Muscle of back (tissue), 3 donors: ENCODE measurements at regions not wholly inside any gene's neighbourhood (a gene's known extent, or its start where the extent isn't known, plus 50 kb on each side); places are given as distances from the start of the nearest gene placed in this dataset.
A peak's percentile ranks its signal among the peaks of the same experiment; 100 is the strongest.

Source experiments
- DNase-seq, 3 donors: peaks; one replicate each; pipeline versions ENCODE4 v3.0.0 to v3.0.0-alpha.2; 2013

DNA sequence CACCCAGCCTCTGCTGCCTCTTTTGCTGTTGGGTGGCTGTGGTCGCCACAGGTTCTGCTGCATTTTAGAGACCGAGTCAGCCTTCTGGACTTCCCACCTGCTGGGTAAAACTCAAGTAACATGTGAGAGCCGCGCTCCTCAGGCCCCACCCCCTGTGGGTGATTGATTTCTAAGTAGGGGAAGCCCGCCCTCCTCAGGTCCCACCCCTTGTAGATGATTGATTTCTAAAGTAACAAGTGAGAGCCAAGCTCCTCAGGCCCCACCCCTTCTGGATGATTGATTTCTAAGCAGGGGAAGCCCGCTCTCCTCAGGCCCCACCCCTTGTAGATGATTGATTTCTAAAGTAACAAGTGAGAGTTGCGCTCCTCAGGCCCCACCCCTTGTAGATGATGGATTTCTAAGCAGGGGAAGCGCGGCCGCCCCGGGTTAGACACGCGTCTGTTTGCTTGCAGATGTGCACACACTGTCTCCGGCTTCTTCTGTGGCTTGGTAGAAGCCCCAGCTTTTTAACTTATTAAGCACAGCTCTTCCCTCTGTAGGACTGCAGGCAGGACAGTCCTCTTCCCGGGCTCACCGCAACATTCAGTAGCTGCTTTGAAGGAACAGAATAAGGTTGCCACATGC, 83.4 kb downstream of the FAM43A start:
- DNase-seq = peak; percentile 95 to 97 (median 96)

DNA sequence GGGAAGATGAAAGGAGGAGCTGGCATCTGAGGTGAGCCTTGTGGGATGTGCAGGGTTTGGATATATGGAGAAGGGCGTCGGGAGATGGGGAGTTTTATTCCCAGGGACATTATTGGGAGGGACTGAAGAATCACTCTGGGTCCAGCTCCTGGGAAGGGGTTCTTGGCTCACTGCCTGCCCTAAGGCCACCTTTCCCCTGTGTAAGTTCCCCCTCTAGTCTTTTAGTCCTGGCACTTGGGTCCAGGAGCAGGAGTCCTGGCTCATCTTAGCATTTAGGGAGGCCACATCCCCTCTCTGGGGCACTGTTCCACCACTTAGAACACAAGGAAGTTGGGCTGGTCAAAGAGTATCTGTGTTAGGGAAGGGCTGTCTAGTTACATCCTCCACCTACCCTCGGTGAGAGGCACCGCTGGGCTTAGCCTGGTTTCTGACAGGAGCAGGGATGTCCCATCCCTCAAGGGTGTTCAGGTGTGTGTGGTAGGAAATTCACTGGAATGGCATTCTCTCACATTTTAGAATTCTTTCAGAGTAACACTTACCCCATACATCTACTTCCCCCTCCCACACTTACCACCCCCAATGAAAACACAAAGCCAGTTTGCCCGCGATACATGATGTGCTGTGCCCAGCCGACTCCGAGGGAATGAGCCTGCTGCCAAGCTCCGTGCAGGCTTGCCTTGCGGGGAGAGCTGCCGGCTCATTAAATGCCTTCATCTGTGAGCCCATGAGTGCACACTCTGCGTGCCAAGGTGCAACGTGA, 86.7 kb downstream of the FAM43A start:
- DNase-seq = no peak

DNA sequence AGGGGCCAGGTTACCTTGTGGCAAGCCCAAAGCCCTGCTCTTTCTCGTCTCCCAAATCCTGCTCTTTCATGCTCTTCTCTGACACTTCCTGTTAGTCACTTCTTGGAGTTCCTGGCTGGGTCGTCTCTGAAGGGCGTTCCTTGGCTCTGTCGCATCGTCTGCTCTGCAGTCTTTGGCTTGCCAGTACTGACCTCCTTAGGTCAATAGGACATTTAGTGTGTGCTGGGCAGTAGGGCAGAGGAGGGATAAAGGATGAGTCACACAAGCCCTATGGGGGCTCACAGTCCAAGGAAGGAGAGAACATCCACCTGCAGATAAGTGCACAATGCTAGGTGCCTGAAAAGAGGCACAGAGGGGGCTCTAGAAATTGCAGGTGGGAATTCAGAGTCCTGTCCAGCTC, 87.5 kb downstream of the FAM43A start:
- peak in 1 of 3 donors; percentile 48 for DNase-seq

DNA sequence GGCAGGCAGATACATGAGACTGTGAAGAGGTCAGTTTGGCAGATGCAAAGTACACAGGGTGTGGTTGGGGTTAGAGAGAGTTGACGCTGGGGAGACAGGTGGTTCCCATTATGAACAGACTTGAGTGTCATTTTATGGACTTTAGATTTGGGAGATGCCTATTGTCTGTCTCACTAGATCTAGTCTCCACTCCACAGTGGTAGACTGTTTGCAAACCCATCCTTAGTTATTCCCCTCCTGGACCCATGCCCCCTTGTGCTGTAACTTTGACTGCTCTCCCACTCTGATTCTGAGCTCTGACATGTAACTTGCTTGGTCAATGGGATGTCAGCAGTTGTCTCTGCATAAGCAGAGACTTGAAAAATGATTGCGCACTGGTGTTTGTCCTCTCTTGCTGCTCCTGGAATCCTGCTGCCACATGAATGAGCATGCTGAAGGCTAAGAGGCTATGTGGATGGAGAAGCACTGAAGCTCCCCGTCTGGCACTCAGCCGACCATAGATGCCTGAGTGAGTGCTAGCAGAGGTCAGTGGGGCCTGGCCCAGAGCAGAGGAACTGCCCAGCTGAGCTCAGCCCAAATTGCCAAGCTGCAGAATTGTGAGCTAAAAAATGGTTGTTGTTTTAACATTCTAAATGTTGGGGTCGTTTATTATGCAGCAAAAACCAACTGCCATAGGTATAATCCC, 88.2 kb downstream of the FAM43A start:
- peak; percentile 41 to 68 (median 52) for DNase-seq

DNA sequence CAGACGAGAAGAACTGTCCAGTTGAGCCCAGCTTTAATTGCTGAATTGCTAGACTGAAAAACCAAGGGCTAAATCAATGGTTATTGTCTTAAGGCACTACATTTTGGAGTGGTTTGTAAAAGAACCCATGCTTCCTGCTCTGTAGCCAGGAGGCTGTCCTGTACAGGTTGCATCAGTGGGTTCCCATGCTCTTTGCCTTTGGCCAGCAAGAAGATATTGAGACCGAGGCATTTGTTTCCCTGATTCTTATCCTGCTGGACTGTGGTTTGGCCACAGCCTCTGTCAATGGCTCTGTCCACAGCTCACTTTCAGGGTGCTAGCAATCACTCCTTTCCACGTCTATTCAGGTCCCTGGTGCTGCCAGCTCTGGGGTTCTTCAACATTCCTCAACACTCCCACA, 89.6 kb downstream of the FAM43A start:
- DNase-seq = no peak

DNA sequence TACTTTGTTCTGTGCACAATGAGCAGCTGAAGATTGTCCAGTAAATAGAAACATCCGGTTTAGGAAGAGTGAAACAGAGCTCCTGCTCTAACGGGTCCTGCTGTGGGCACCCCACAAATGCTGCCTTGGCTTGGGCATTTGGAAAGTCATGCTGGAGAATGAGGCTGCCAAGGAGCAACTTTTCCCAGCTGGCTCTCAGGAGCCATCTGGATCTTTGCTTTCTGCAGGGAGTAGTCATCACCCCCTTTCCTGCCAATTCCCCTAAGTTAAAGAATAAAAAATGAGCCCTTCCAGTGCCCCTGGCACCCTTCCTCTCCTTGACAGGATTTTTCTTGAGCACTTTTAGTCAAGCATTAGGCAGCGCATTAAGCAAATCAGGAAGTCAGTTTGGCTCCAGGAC, 90.0 kb downstream of the FAM43A start:
- DNase-seq = no peak

DNA sequence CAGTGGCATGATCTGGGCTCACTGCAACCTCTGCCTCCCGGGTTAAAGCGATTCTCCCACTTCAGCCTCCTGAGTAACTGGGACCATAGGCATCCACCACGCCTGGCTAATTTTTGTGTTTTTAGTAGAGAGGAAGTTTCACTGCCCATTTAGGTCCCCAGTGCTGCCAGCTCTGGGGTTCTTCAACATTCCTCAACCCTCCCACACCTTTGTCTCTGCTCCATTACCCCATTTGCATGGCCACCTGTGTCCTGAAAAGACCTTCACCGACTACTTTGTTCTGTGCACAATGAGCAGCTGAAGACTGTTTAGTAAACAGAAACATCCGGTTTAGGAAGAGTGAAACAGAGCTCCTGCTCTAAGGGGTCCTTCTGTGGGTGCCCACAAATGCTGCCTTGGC, 92.0 kb downstream of the FAM43A start:
- no peak for DNase-seq

DNA sequence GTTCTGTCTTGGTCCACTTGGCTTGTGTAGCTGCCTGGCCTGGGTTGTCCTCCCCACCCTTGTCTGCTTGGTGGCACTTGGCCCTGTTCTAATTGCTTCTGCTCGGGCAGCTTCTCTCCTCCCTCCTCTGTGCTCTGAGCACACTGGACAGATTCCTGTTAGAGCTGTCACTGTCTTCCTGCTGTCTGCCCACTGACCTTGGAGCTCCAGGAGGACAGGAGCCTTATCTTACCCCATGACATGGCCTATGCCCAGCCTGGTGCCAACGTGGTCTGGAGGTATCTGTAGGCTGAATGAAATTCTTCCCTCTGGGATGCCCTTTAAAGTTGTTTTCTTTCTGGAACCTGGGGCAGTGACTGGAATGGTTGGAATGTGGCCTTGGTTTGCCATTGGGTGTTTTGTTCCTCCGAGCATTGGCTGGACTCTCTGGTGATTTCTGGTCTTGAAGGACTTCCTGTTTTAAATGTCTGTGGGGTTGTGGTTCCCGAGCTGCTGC, 94.1 kb downstream of the FAM43A start:
- DNase-seq = no peak

DNA sequence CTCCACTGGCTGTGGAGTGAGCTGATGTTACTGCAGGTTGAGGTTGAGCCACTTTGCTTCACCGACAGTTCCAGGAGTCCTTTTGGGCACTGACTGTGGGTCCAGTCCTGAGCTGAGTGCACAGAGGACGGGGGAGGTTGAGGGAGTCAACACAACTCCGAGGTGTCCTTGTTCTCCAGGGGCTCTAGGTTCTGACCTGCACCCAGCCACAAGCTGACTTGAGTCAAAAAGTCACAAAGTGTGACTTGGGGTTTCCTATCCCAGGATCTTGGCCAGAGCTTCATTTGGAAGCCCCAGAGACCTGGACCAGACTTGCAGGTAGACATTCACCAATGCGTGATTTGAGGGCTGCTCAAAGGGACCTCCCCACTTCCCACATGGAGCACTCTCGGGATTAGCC, 95.0 kb downstream of the FAM43A start:
- no peak for DNase-seq

DNA sequence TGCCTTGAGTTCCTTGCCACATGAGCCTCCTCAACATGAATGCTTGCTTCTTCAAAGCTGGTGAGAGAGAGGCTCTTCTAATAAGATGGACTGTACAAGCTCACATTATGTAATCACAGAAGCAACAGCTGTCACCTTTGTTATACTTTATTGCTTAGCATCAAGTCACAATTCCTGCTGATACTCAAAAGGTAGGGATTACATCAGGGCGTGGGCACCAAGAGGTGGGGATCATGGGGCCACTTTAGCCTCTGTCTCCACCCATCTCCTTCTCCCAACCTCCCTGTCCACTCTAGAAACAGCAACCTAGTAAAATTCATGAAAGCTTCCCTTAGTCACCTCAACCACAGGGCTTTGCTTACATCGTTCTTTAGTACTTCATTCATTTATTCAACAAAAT, 95.9 kb downstream of the FAM43A start:
- DNase-seq = no peak

DNA sequence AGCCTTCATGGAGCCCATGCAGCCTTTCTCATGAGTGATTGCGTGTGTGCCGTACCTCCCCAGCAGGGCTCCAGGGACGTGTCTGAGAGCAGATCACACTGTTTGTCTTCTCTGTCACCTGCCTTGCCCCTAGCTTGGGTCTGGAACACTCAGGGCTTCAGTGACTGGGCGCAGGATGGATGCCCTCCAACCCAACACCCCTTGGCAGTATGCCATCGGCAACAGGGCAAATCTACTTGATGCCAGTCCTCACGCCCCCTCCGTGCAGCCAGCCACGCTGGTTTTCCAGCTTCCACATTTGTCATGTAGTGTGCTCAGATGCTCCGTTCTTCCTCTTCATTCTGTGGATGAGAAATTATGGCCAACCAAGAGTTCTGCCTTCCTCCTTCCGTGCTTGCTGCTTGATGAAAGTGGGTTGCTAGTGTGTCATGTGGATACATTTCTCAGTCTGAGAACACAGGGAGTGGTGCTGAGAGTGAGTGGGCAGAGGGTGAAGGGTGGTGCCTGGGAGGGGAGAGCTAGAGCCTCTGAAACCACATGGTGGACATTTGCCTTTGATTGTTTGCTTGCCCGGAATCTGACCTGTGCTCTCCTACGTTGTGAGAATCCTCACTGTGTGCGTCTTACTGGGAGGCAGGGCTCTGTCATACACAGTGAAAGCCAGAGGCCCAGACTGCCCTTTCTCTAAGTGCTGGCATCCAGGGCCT, 97.2 kb downstream of the FAM43A start:
- DNase-seq = no peak

DNA sequence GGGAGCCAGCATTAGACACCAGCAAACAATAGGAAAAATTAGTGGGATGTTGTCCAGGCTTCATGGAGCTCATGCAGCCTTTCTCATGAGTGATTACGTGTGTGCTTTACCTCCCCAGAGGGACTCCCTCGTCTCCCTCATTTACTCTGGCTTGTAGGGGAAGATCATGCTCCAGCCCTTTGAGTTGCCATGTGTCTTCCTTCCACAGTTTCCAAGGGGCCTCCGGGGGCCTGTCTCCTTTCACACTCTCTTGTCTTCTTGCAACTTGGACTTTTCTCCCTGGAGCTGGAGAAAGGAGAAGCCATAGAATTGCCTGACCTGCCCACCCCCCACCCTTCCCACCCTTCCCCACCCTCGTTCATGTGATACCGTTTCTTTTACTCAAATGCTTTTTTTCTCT, 98.7 kb downstream of the FAM43A start:
- DNase-seq = no peak

DNA sequence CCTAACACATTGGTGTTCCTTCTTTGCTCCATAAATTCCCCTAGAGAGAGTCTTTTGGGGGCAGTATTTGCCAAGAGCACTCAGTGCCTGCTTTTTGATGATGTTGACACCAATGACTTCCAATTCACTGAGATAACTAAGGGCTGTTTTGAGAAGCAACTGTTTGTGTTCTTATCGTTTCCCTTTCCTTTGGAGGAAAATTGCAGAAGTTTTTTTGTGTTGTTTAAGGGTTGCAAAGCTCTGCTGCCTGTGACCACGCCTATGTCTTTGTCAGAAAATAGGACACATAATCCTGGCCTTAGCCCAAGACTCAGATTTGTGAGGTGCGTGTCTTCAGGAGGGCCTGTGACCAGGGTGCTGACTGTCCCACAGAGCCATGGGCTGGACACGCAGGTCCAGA, 99.6 kb downstream of the FAM43A start:
- DNase-seq = no peak

DNA sequence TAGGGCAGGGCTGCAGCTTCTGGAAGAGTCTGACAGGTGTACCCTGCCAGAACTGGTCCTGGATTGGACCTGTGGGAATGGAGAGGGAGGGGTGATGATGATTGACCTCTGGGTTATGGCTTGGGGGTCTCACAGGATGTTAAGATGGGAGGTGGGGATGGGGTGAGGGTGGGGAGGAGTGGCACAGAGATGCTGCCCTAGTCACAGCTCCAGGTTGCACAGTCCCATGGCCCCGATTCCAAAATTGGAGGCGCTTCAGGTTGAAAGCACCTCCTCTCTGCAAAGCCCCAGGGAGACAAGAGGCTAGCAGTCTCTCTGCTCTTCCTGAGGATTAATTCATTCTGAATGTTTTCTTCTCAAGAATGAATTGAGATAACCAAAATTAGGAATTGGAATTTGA, 101.4 kb downstream of the FAM43A start:
- DNase-seq = no peak

DNA sequence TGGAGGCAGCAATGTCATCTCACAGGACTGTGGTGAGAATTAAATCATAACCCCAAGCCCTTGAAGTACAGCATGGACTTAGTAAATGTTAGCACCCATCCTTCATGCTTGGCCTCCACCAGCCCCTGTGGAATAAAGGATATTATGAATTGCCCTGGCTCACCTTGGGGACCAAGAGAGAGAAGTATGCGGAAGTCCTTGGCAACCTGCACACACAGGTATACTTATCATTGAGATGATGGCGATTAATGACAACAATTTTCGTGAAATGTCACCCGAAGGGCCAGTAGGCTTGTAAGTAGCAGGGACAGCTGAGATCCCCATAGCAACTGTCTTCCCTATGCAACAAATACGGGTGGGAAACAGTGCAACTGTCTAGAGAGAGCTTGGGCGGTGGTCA, 102.0 kb downstream of the FAM43A start:
- no peak for DNase-seq

DNA sequence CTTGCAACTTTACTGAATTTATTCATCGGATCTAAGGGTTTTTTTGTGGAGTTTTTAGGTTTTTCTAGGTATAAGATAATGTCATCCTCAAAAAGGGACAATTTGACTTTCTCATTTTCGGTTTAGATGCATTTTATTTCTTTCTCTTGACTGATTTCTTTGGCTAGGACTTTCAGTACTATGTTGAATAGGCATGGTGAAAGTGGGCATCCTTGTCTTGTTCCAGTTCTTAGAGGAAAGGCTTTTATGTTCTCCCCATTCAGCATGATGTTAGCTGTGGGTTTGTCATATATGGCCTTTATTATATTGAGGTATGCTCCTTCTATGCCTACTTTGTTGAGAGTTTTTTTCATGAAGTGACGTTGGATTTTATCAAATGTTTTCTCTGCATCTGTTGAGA, 106.7 kb downstream of the FAM43A start:
- DNase-seq = no peak

DNA sequence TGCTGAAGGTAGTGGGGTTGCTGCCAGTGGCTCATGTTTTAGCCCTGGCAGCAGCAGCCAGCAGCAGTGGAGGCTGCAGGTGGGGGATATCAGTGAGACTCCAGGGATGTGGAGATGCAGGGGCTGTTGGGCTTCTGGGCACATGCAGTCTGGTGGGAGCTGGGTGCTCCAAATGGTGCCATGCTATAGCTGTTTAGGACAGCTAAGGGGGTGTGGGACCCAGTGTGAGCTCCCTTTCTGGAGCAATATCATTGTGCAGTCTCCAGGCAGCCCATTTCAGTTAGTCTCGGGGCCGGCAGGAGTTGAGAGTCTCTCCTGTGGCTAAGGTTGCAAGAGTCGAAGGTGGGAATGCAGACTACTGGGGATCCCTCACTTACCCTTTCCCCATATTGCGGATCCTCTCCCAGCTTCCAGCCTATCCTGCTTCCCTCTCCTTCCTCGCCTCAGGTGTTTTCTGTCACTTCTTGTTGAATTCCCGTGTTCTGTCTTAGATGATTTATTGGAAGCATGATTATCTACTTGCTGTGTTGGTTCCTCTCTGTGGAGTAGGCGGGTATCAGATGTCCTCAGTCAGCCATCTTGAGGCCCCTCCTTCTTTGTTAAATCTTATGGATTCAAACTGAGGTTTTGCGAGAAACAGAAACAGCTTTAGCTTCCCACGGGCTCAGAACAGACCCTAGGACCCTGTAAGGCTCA, 112.0 kb downstream of the FAM43A start:
- DNase-seq = no peak

DNA sequence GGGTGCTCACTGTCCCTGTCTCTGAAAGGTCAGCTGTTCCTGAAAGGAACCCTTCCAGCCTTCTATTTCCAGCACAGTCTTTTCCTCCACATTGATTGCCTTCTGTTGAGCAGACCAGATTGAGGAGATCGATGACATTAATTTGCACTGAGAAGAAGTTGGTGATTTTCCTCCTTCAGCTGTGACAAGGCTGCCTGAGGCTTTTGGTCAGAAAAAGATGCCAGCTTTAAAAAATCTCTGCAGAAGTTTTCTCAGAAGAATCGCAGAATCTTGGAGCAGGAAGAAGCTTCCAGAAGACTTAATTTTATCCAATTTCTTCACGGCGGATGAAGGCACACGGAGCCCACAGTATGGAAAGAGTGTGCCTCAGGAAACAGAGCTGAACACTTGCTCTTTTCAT, 112.8 kb downstream of the FAM43A start:
- no peak for DNase-seq

DNA sequence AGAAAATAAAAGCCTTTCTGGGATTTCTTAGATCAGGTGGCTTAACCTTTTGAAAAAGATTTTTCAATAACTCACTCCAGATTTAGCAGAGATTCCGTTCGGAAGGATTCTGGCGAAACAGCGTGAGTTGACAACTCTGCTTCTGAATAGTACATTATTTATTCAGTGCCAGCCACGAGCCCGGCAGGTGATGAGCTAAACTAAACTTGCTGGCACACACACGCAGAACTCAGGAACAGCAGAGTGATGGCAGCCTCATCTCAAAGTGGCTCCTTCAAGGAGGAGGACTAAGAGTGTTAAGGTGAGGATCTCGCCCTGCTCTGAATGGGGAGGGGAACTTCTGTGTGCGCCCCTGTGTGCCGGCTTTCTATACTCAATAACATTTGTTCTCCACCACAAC, 114.3 kb downstream of the FAM43A start:
- no peak for DNase-seq

DNA sequence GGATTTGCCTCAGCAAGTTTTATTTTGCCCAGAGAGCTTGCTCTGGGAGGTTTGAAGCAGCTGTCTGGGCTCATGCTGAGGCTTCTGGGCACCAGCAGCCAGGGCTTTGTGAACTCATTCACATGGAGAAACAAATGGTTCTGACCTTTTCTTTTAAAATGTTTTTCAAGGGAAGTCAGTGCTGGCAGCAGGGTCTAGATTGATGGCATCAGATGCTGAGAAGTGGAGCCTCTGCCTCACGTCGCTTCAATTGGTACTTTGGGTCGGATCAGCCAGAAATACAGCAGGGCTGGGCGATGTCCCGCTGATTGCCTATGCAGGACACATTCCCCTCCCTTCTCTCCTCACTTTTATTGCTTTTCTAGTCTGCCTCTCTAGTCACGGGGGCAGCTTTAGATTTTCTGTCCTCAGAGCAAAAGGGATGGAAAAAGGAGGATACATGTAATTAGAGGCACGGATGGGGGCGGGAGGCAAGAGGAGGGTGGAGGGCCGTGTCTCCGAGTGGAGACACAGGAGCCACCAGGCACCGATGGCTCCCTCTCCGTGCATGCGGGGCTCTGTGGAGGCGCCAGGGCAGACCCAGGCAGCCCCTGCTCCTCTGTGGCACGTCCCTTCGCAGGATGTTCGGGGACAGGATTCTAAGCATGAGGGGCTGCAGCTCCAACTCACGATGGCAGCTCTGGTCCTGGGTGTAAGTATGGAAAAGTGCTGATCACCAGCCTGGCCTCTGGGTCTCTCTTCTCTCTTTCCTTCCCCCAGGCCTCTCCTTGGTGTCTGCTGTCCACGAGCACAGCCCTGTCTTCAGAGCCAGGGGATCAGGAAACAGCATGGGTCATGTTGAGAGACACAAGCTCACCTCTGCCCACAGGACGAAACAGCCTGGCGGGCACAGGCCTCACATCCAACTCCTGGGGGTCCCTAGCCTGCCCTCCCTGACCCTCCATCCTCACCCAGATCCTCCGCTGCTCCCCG, 116.1 kb downstream of the FAM43A start:
- peak in 2 of 3 donors; percentile 17 to 48 for DNase-seq

DNA sequence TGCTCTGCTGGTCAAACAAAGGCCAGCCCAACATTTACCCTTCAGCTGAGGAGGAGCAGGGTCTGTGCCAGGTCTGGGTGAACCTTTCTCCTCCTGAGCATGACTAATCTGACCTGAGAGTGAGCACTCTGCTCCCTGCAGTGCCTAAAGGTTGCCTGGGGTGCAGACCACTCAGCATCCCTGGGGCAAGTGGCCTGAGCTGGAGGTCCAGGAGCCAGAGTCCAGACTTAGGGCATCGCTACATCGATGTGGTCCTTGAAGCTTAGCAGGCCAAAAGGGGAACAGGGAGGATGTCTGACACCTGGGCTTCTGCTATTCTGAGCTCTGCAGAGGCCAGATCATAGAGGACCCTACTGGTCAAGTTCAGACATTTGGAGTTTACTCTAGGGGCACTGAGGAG, 119.1 kb downstream of the FAM43A start:
- DNase-seq = no peak
